Kidney (tissue), 13 donors: ENCODE measurements at regions not wholly inside any gene's neighbourhood (a gene's known extent, or its start where the extent isn't known, plus 50 kb on each side); places are given as distances from the start of the nearest gene placed in this dataset.

Source experiments
- DNase-seq, 5 donors: peaks; one replicate each; pipeline ENCODE4 v3.0.0-alpha.2; 2013 to 2020
- FAIRE-seq: peaks from 2 replicates; lab custom pipeline; 2012; peaks lifted over from hg19 to GRCh38; lab: Jason Lieb, UNC
- H3K27ac ChIP-seq, 2 donors: one replicate each; pipeline ENCODE4 v1.7.0; 2013; ENCODE audit warnings: low read depth in 2 of 2, low read length in 2 of 2, inconsistent platforms in 1 of 2
- H3K27me3 ChIP-seq: one replicate; pipeline ENCODE4 v1.7.1; 2013; ENCODE audit warnings: low read length, inconsistent platforms; ENCODE audit not compliant: control insufficient read depth, insufficient read depth
- H3K36me3 ChIP-seq, 3 donors: one replicate each; pipeline versions ENCODE4 v1.7.0 to v1.7.1; 2013; ENCODE audit warnings: low read length in 3 of 3, control low read depth in 1 of 3, inconsistent platforms in 1 of 3; ENCODE audit not compliant: insufficient read depth in 3 of 3, control insufficient read depth in 2 of 3
- H3K4me1 ChIP-seq, 3 donors: one replicate each; pipeline versions ENCODE4 v1.7.0 to v1.7.1; 2013; ENCODE audit warnings: low read length in 3 of 3, inconsistent platforms in 1 of 3, low read depth in 1 of 3; ENCODE audit not compliant: control insufficient read depth in 2 of 3, insufficient read depth in 2 of 3
- H3K4me3 ChIP-seq, 3 donors: one replicate each; pipeline versions ENCODE4 v1.7.0 to v1.8.1; 2013; ENCODE audit warnings: low read length in 3 of 3, control low read depth in 1 of 3, inconsistent platforms in 1 of 3
- H3K9ac ChIP-seq, 3 donors: one replicate each; pipeline versions ENCODE4 v1.7.0 to v1.7.1; 2013; ENCODE audit warnings: low read length in 3 of 3, control low read depth in 1 of 3, inconsistent platforms in 1 of 3
- H3K9me3 ChIP-seq, 3 donors: one replicate each; pipeline versions ENCODE4 v1.7.0 to v1.7.1; 2013; ENCODE audit warnings: low read length in 3 of 3, control low read depth in 1 of 3, inconsistent platforms in 1 of 3; ENCODE audit not compliant: control insufficient read depth in 2 of 3, insufficient read depth in 1 of 3
- CTCF ChIP-seq: IDR thresholded peaks from 3 replicates; pipeline ENCODE4 v1.5.1; 2012; ENCODE audit warnings: mild to moderate bottlenecking, moderate library complexity, borderline replicate concordance; ENCODE audit not compliant: insufficient read depth; ENCODE audit errors: extremely low read depth
- intact Hi-C: fragments of 100-400 bp; cut with DNase I; formaldehyde crosslinking; loops from one replicate; pipeline ENCODE4 v1.11.1; 2022
- donor health status: control.
- donor health status: control.
- donor health status: control.
- donor health status: control.
- donor health status: control.
- donor health status: DM: yes; HTN: yes; CAD: no.
- donor health status: Normal renal cell carcinoma (clear cell type).

- no peak for FAIRE-seq
- H3K27ac ChIP-seq, result no peak overlapping the region
These were observed 338.7 kb downstream of the IRS2 start for GRCh38 chr13:109447667-109448066.

GRCh38 chr13:109440320-109440719 is 346.1 kb downstream of the IRS2 start:
- intact Hi-C loops, result no loop called here
- Histone ChIP-seq H3K4me1 (no peaks in the 10 kb centered on the region), H3K9me3 (no peaks in the 10 kb centered on the region), H3K4me3 (no peak overlapping the region), H3K9ac (no peak overlapping the region), H3K27me3 (no peaks in the 10 kb centered on the region), H3K27ac (no peak overlapping the region), H3K36me3 (no peaks in the 10 kb centered on the region)
- TF ChIP-seq CTCF, result no peak
- FAIRE-seq, result no peak
- no peak for DNase-seq

More at GRCh38 chr13:109447667-109448066, 338.7 kb downstream of the IRS2 start:
- Histone ChIP-seq H3K4me1 (no peaks in the 10 kb centered on the region), H3K36me3 (no peaks in the 10 kb centered on the region), H3K9me3 (no peaks in the 10 kb centered on the region), H3K9ac (no peak overlapping the region), H3K27me3 (no peaks in the 10 kb centered on the region), H3K4me3 (no peak overlapping the region)
- no peak for TF ChIP-seq CTCF
- intact Hi-C loops, result no loop called here
- no peak for DNase-seq

- Histone ChIP-seq H3K4me1 (no peaks in the 10 kb centered on the region), H3K36me3 (no peaks in the 10 kb centered on the region), H3K27me3 (no peaks in the 10 kb centered on the region), H3K27ac (no peak overlapping the region), H3K4me3 (no peak overlapping the region), H3K9me3 (no peaks in the 10 kb centered on the region), H3K9ac (no peak overlapping the region)
- no peak for TF ChIP-seq CTCF
- no peak for DNase-seq
- FAIRE-seq, result no peak
- intact Hi-C loops, result no loop called here
These were observed 346.6 kb downstream of the IRS2 start for GRCh38 chr13:109439813-109440212.

- H3K9ac ChIP-seq, result no peak overlapping the region
- no peak for FAIRE-seq
- H3K9me3 ChIP-seq, result no peaks in the 10 kb centered on the region
- no peaks in the 10 kb centered on the region for H3K4me1 ChIP-seq
- no peak for DNase-seq
- no peaks in the 10 kb centered on the region for H3K27me3 ChIP-seq
- no peaks in the 10 kb centered on the region for H3K36me3 ChIP-seq
- H3K27ac ChIP-seq, result no peak overlapping the region
- TF ChIP-seq CTCF, result no peak
- intact Hi-C loops, result no loop called here
- H3K4me3 ChIP-seq, result no peak overlapping the region
These were observed 349.5 kb downstream of the IRS2 start for GRCh38 chr13:109436841-109437240.
